ENCODE measurements at regions not wholly inside any gene's neighbourhood (a gene's known extent, or its start where the extent isn't known, plus 50 kb on each side); places are given as distances from the start of the nearest gene placed in this dataset.

DNA sequence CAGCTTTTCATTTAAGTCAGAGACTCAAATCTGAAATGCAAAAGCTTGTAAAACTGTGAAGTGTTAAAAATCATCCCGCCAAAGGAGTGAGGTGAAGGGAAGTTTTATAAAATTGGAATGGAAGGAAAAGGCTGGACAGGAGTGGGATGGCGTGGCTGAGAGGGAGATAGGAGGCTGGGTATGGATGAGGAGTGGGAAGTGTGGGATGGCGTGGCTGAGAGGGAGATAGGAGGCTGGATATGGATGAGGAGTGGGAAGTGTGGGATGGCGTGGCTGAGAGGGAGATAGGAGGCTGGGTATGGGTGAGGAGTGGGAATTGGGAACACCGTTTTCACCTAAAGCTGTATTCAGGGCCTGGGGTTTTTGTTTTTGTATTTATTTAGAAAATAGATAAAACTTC, 59.4 kb upstream of the NKX2-2 start:
- TF ChIP-seq CTCF (IDR thresholded peaks at IDR 0.05): no peak
- TF ChIP-seq POLR2A (IDR thresholded peaks at IDR 0.05): no peak

Measured in Peyer's patch (tissue), 4 donors.